ENCODE measurements at regions not wholly inside any gene's neighbourhood (a gene's known extent, or its start where the extent isn't known, plus 50 kb on each side); places are given as distances from the start of the nearest gene placed in this dataset.

DNA sequence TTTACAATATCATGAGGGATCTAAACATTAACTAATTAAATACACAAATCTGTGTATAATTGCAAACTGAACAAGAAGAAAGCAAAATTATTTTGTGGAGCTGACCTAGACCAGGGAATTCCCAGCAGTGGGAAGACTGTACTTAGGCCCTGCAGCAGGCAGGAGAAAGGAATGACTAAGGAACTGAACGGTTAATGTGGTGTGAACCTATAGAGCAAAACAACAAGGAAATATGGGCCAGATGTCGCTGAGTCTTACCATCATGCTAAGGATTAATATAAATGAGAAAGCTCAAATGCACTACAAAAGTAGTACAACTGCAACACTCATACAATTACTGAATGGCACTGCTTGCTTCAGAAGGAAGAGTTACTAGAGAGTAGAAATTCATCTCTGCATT lies 120.3 kb upstream of the ATXN3L start:
- 81 to 92% methylated on average over 2 of the region's 2 CpGs for WGBS, 2 donors
- H3K4me3 ChIP-seq: no peak overlapping the region
- no peaks in the 10 kb centered on the region for H3K9me3 ChIP-seq

DNA sequence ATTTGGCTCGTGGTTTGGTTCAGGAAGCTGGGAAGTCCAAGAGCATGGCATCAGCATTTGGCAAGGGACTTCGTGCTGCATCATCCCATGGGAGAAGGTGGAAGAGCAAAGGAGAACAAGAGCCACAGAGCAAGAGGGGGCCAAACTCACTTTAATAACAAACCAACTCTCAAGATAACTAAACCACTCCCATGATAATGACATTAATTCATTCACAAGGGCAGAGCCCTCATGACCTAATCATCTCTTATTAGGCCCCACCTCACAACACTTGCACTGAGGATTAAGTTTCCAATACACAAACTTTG lies 113.4 kb upstream of the ATXN3L start:
- WGBS, 2 donors: 56 to 68% methylated on average over 2 of the region's 2 CpGs
- Histone ChIP-seq H3K4me3 (no peak overlapping the region), H3K36me3 (no peaks in the 10 kb centered on the region), H3K9me3 (no peaks in the 10 kb centered on the region), H3K27ac (no peak overlapping the region), H3K4me1 (peaks cover 0 to 5% (median 3%) of the 10 kb centered on the region in 4 donors), H3K27me3 (no peaks in the 10 kb centered on the region)
- TF ChIP-seq POLR2AphosphoS5 (IDR thresholded peaks at IDR 0.05): no peak
- TF ChIP-seq POLR2A (IDR thresholded peaks at IDR 0.05): no peak
- TF ChIP-seq, protein P1, sequence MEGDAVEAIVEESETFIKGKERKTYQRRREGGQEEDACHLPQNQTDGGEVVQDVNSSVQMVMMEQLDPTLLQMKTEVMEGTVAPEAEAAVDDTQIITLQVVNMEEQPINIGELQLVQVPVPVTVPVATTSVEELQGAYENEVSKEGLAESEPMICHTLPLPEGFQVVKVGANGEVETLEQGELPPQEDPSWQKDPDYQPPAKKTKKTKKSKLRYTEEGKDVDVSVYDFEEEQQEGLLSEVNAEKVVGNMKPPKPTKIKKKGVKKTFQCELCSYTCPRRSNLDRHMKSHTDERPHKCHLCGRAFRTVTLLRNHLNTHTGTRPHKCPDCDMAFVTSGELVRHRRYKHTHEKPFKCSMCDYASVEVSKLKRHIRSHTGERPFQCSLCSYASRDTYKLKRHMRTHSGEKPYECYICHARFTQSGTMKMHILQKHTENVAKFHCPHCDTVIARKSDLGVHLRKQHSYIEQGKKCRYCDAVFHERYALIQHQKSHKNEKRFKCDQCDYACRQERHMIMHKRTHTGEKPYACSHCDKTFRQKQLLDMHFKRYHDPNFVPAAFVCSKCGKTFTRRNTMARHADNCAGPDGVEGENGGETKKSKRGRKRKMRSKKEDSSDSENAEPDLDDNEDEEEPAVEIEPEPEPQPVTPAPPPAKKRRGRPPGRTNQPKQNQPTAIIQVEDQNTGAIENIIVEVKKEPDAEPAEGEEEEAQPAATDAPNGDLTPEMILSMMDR (IDR thresholded peaks at IDR 0.05): no peak
- TF ChIP-seq EP300 (IDR thresholded peaks at IDR 0.05): no peak
- ATAC-seq (ENCODE audit: low FRiP score in 2 of 2): peak in 1 of 2 donors; percentile 70
- DNase-seq: no peak

More for the DNA sequence above, 120.3 kb upstream of the ATXN3L start:
- ATAC-seq (ENCODE audit: low FRiP score in 2 of 2) (no peak), DNase-seq (no peak)
- Histone ChIP-seq H3K4me1 (no peaks in the 10 kb centered on the region), H3K36me3 (no peaks in the 10 kb centered on the region), H3K27ac (no peak overlapping the region), H3K27me3 (no peaks in the 10 kb centered on the region)
- no peak for TF ChIP-seq EP300 (IDR thresholded peaks at IDR 0.05)
- TF ChIP-seq, protein P1 (IDR thresholded peaks at IDR 0.05): no peak
- TF ChIP-seq POLR2AphosphoS5 (IDR thresholded peaks at IDR 0.05): no peak
- no peak for TF ChIP-seq POLR2A (IDR thresholded peaks at IDR 0.05)

DNA sequence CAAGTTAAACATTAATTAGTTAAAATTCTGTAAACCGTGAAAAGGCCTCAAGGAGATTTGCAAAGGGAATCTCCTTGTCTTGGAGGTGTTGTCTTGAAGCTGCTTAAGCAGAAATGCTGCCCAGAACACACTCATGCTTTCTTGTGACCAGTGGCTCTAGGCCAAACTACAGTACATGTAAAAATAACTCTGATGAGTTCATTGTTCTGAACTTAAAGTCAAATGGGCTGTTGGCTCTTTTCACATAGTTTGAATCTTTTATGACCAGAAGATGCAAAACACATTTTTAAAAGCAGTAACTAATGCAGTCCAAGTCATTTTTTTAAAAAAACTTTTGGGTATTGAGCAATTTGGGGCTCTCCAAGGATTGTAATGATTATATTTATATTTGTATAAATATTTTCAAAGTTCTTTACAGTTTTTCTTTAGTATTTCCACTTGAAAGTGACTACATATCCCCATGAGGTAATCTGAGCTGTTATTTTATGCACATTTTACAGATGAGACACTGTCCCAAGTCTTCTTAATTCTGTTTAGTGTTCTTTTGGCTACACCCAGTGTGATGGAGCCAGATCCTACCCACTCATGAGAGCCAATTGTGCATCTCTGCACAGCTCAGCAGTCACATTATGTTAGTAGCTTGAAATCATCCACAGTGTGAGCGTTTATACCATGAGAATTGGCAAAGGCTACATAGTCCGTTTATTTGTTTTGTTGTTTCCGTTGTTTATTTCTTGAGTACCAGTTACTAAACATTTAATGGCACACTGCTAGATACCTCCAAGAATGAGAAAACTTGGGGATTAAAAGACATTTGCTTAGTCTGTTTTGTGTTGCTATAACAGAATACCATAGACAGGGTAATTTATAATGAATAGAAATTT lies 112.8 kb upstream of the ATXN3L start:
- 54 to 68% methylated on average over 4 of the region's 4 CpGs for WGBS, 2 donors
- Histone ChIP-seq H3K27me3 (no peaks in the 10 kb centered on the region), H3K9me3 (no peaks in the 10 kb centered on the region), H3K4me3 (no peak overlapping the region), H3K4me1 (peaks cover 0 to 5% (median 3%) of the 10 kb centered on the region in 4 donors), H3K27ac (peak overlapping the region in 1 of 4 donors; percentile 11), H3K36me3 (no peaks in the 10 kb centered on the region)
- DNase-seq (peak in 1 of 2 donors; percentile 31), ATAC-seq (ENCODE audit: low FRiP score in 2 of 2) (peak in 1 of 2 donors; percentile 84)
- peak in 1 of 4 donors; percentile 1 for TF ChIP-seq EP300 (IDR thresholded peaks at IDR 0.05)
- TF ChIP-seq POLR2A (IDR thresholded peaks at IDR 0.05): no peak

DNA sequence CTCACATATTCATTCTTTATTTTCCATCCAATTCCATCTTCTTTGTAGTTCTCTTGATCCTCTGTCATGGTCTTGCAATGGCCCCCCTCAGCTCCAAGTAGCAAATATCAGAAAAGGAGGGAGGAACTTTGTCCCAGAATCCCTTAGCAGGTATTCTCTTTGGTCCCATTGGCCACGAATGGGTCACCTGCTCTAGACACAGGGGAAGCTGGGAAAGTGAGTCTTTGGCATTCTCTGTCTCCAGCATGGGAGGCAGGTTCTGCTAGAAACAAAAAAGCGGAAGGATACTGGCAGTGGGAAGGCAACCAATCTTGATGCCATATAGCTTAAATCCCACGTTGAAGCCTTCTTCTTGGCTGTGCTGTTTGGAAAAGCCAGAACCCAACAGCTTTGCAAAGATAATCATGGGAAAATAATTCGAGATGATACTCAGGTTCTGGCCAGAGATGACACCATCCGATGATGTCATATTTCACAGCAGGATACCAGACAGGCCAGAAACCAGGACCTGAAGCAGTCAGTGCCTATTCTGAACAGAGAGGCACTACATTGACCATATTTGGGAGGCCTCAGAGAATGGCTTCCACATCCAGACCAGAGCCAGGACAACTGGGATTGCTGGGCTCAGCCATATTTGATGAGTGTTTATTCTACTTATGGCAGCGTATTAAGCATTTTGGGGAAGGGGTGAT lies 110.4 kb upstream of the ATXN3L start:
- ATAC-seq (ENCODE audit: low FRiP score in 2 of 2): peak in 1 of 2 donors; percentile 54

More for the DNA sequence above, 110.4 kb upstream of the ATXN3L start:
- no peak for DNase-seq
- TF ChIP-seq POLR2A (IDR thresholded peaks at IDR 0.05) (no peak), EP300 (IDR thresholded peaks at IDR 0.05) (no peak), POLR2AphosphoS5 (IDR thresholded peaks at IDR 0.05) (no peak)
- TF ChIP-seq, protein P1 (IDR thresholded peaks at IDR 0.05): no peak
- H3K4me3 ChIP-seq: no peak overlapping the region
- H3K36me3 ChIP-seq: no peaks in the 10 kb centered on the region
- H3K27me3 ChIP-seq: no peaks in the 10 kb centered on the region
- H3K9me3 ChIP-seq: peaks cover 0 to under 1% (median 0%) of the 10 kb centered on the region in 4 donors
- no peak overlapping the region for H3K27ac ChIP-seq
- 83 to 96% methylated on average over 3 to 6 of the region's 6 CpGs for WGBS, 2 donors
- peaks cover 0 to 5% (median 3%) of the 10 kb centered on the region in 4 donors for H3K4me1 ChIP-seq
